CD4-positive, alpha-beta T cell treated with Interferon gamma for 1 hour (primary cell): ENCODE measurements at regions not wholly inside any gene's neighbourhood (a gene's known extent, or its start where the extent isn't known, plus 50 kb on each side); places are given as distances from the start of the nearest gene placed in this dataset.

Source experiments
- DNase-seq: peaks from one replicate; pipeline ENCODE4 v3.0.0-alpha.2; 2020

DNA sequence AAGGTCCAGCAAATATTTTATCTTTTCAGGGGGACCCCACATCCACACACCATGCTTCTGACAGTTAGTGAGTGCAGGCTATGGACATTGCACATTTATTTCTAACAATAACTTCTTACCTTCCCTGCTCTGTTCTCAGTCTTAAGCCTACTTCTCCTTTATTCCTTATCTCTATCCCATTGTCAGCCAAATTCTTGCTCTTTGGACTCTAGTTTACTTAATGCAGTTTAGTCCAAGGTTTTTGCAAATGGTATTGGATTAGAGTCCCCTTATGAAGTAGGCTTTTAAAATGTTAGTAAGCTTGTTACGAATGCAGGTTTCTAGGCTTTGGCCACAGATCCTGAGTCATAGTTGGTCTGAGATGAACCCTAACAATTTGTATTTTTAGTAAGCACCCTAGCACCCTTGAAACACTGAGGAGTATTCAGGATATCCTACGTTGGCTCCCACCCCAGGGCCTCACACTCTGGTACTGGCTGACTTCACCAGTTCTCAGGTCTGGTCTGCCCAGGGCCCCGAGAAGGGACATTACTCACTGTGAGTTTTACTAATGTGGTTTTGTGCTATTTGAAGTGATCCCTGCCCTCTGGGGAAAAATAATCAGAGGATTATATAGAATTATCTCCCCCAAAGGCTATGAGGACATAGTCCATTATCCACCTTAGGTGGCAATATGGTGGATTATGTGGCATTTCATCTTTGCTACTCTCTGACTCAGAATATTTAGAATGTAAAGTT lies 239.5 kb downstream of the TGFB2 start:
- no peak for DNase-seq

DNA sequence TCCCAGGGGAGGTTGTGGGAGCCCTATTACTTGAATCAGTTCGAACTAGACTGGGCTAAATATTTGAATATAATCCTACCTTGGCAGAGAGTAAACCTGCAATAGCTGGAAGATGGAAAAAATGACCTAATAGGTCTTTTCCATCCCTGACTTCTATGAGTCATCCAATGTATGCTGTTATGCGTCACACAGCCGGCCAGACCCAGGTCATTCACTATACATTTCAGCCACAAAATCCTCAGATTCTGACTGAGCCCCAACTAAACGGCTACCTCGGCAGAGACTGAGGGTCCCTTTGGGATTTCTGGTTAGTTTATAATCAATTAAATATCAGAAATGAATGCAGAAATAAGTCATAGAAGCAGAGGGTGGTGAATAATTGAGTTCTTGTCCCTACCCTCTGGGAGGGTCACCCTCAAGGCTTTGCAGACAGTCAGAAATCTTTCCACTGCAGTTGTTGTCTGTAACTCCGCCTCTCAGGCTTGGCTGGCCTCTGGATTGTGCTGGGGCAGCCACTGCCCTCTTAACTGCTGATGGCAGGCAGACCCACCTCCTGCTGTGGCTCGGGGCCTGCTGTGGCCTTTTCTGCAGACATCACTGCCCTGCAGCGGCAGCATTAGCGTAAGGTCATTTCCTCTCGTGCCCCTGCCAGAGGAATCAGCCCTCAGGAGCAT lies 240.5 kb downstream of the TGFB2 start:
- DNase-seq: no peak

DNA sequence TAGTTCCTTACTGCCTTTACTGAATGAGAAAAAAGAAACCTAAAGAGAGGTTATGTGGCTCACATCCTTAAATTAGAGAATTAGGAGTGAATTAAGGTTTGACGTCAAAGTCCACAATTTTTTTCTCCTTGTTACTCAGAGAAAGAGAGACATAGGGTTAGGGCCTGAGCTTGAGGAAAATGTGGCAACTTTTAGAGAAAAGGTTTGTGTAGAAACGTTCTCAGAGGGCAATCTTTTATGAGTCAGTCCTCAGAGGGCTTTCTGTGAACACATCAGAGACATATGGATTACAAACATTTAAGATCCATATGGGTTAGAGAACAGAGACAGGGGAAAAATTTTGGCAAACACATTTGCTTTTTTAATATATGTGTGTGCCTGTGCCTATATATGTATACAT lies 242.8 kb downstream of the TGFB2 start:
- DNase-seq: no peak

DNA sequence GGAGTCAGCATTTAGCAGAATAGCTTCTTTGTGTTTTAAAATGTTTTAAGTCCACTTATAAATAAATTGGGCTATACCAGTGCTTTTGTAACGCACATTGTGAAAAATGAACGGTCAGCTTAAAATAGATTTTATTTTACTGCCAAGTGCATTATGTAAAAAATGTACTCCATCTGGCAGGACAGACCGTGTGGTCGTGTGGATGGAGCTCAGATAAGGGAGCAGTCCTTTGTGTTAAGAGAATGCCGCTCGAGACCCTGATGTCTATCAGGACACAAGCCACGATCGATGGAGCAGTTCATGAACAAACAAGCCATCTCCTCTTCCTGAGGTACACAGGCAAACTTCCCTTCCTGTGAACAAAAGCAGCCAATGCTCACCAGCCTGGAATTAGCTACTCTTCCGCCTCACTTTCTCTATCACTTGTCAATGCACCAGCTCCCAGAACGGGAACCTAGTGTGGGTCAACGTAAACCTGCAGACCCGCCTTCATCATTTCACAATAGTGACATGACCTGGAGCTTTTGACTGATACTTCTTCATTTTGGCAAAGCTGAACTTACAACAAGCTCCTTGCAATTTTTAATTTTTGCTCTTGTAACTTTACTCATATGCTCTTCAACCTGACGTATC lies 243.5 kb downstream of the TGFB2 start:
- no peak for DNase-seq

DNA sequence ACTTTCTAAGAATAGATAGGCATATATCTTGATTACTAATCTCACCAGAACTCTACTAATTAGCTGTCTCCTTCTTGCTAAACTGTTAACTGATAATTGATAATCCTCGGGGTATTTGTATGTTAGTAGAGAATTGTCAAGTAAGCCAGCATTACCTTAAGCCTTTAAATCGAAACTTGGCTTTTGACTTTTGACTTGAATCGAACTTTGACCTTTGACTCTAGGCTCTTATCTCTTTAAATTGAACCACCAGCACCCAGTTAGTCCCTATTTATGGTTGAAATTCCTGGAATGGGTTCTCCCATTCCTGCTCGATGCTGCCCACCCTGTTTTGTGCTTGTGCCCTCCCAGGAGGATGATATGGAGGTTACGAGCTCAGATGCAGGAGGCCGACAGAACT lies 244.4 kb downstream of the TGFB2 start:
- no peak for DNase-seq

DNA sequence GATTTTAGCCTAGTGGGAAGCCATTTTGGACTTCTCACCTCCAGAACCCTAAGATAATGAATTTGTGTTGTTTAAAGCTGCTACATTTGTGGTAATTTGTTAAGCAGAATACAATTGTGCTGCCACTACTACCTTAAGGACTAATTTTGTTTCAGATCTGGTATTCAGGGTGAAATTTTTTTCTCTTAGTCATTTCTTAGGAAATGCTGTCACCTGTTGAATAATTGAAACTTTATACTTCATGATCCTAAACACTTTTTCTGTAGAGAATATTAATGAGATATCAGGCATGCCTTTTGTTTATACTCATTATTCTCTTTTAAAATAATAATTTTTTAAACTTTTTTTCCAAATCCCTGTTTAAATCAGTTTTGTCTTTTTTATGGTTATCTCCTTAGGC lies 246.8 kb downstream of the TGFB2 start:
- DNase-seq: no peak

DNA sequence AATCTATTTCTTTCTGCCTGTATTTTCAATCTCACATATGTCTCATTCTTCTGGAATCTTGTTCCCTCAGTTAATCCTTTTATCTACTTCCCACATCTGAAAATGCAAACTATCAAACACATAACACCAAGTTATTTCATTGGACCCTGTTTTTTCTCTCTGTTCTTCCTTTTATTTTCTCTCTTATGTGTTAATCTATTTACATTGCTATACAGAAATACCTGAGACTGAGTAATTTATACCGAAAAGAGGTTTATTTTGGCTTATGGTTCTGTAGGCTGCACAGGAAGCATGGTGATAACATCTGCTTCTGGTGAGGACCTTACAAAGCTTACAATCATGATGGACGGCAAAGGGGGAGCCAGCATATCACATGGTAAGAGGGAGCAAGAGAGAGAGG lies 247.6 kb downstream of the TGFB2 start:
- DNase-seq: no peak

DNA sequence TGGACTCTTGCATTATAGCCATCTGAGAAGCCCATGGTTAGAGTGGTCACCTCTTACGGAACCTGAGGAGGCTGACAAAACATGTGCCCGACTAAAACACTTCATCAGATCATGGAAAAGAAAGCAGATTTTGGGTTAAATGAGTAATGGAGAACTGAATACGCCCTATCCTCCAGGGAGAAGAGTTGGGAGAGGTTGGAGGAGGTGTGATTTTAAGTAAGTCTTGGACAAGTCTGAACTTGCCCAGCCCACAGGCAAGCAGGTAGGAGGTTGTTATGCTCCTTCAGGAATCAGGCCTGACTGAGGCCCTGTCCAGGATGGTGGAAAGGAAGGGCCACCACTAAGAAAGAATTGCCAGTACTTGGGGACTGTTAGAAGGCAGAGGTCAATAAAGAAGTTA lies 255.8 kb downstream of the TGFB2 start:
- DNase-seq: no peak

DNA sequence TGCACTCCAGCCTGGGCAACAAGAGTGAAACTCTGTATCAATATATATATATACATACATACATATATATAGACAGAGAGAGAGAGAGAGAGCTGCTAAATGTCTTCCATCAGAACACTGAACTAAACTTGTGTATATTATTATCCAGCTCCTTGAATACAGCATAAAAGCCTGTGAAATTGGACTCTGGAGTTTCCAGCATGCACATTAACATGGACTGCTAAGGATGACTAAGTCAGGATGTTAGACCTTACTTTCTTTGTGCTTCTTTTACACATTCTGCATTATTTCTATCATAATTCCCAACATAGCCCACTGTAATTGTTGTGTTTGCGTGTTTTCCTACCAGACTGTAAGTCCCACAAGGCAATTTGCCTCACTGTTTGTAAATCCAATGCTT lies 259.1 kb downstream of the TGFB2 start:
- DNase-seq: no peak

DNA sequence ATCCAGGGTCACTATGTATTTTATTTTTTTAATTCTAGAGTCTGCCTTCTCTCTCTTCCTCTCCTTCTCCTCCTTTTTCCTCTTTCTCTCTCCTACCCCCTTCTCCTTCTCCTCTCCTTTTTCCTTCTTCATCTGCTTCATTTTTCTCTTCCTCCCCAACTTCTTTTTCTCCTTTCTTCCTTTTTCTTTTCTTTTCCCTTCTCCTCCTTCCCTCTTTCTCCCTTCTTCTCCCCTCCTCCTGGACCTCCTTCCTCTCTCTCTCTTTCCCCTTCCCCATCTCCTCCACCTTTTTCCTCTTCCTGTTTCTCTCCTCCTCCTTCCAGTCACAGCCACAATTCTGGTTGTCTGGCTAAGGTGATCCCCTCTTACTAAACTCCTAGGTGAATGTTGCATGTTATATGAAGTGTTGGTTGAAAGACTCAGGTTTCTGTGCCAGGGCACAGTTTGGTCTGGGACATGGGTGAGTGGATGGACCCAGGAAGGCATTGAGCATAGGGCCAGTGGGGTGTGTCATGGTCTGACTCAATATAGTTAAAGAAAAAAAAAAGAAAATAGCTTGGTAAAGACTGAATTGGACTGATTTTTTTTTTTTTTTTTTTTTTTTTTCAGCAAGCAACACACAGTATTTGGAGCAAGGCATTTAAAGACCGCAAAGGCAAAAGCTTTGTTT lies 266.9 kb downstream of the TGFB2 start:
- no peak for DNase-seq

DNA sequence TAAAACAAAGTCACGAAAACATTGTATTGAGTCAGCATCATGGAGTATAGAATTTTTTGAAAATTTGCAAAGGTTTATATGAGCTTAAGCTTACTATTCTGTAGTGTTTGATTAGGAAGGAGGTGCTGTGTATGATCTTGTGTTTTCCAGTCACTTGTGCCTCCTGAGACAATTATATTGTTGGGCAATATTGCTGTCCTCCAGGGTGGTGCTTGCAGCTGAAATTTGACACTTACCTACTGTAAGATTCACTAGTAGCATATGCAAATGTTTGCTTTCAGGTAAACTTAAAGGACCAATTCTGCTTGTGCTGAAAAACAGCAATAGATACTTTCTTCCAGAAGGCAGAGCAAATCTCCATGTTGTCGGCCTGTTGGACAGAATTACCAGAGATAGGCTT lies 268.0 kb downstream of the TGFB2 start:
- no peak for DNase-seq

DNA sequence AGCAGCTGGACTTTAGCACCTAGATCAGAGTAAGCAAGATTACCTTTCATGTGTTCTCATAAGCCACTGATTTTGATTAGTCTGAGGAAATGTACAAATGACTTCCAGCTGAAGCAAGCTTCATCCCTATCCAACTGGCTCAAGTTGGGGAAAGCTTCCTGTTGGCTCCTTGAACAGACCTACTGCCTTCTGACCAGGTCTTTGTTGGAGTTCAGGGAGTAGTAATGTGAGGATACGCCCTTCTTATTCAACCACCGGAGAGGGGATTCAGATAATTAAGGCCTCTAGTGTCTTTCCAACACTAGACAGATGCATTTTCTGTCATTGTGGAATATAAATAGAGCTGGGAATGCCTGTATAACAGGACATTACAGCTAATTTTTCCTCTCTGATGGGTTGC lies 268.9 kb downstream of the TGFB2 start:
- DNase-seq: no peak

DNA sequence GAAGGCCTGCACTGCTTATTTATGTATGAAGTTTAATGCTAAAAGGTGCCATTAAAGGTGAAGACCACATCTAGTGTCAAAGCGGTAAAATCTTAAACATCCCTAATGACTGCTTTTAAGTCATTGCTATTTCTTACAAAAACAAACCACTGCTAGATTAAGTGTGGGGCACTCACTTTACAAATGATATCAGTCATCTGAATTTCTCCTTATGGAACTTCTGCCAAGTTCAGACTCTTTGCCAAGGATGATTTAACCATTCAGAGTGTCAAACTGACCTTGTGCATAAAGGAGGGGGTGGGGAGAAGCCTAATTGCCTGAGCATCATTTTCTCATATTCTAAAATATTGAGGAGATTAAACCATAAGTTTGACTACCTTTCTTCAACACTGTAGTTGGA lies 271.5 kb downstream of the TGFB2 start:
- DNase-seq: no peak

DNA sequence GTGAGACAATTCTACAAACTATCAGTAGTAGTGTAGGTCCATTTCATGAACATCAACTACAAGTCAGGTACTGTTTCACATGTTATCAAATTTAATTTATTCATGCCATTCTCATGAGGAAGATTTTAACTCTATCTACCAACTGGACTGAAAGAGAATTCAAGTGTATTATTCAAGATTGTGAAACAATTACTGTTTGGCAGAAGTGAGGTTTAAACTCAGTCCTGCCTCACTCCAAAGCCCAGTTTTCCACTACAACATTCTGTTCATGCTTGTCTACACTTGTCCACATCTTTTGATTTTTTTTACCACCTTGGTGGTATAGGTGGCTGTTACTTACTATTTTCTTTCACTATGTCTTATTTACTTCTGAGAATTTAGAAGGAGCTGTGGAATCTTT lies 272.9 kb downstream of the TGFB2 start:
- no peak for DNase-seq

DNA sequence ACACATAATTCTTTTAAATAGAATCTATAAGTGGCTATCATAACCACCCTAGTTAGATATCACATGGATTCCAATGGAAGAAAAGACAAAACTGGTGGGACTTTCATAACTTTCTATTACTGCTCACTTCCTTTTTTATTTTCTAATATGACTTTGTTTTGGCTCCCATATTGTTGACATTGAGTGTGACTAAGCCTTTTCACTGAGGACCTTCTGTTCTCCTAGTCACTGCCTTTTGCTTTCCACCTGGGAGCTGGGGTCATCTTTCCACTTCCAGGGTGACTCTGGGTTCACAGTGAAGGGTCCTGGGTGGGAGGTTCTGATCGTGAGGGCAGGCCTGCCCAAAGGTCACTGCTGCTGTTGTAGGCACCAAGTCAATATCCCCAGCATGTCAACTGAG lies 275.8 kb downstream of the TGFB2 start:
- no peak for DNase-seq

DNA sequence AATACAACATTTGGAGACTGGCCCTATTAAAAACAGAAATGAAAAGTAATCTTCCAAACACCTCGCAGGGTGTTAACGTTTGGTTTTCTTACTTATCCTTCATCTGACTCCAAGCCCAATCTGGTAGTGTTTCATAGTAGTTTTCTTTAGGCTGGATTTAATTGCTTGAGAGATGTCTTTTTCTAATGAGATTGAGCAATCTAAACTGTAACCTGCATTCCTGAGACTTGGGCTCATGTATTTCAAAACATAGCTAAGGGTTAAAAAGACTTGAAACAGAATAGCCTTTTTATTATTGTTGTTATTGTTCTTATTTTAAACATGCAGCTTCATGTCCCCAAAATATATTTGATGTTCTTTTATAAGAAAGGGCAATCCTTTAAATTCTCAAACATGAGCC lies 278.9 kb downstream of the TGFB2 start:
- DNase-seq: no peak

DNA sequence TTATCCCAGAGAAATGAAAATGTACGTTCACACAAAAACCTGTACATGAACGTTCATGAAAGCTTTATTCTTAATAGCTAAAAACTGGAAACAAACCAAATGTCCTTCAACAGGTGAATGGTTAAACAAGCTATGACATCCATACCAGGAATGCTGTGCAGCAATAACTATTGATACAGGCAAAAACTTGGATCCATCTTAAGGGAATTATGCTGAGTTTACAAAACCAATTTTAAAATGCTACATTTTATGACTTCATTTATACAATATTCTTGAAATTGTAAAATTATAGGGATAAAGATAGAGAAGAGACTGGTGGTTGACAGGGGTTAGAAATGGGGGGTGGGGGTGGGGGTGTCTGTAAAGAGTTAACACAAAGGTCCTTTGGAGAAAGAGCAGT lies 280.3 kb downstream of the TGFB2 start:
- no peak for DNase-seq

DNA sequence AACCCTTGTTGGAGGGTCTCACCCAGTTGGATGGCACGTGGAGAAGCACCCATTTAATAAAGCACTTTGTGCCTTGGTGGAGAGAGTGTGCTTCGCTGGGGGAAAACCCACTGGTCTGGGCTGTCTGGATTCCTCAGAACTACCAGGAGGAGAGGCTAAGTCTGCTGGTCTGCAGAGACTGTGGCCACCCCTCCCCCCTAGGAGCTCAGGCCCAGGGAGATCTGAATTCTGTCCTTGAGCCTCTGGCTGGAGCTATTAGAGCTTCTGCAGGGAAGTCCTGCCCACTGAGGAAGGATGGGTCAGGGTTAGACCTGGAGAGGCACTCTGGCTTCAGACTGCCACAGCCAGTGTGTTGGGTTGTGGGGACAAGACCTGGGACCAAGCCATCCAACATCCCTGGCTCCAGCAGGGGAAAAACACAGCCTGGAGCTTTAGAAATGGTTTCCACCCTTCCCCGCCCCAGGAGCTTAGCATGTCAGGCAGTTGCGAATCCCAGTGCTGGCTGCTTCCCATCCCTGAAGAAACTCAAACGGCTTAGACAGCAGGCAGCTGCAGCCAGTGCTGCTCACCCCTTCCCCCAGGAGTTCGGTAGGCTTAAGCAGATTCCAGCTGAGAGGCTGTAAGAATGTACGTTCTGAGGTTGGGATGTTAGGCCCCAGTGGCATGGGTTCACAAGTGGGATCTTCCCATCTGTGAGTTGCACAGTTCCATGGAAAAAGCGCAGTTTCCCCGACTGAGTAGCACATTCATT lies 288.3 kb downstream of the TGFB2 start:
- DNase-seq: no peak

DNA sequence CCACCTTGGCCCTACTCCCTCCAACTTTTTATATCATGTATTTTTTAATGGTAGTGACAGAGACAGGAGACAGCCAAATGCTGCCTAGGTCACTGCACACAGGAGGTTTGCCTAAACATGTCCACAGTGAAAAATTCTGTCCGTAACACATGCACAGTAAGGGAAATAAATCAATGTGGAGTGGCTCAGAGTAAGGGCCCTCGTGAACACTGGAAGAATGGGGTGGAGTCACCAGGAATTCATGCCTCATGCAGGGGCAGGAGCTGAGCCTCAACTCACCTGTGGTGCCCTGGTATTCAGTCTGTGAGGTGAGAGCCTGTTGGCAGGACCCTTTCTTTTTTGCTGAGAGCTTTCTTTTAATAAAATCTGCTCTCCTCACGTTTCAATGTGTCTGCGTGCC lies 289.1 kb downstream of the TGFB2 start:
- DNase-seq: no peak

DNA sequence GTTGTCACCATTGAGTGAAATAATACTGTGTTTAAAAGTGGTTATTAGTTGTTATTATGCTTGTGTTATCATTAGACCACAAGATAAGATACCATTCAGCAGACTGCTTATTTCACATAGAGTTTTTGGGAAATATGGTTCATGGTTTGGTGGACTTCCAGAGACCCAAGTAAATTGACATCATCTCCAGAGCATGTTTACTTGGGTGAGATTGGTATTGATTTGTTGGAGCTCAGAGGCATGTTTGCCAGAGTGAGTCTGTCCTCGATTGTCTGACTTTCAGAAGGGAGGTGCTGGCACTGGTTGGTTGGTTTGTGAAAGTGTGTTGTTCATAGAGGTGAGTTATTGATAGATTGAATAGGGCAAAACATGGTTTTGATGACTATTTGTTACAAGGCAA lies 291.4 kb downstream of the TGFB2 start:
- DNase-seq: no peak

DNA sequence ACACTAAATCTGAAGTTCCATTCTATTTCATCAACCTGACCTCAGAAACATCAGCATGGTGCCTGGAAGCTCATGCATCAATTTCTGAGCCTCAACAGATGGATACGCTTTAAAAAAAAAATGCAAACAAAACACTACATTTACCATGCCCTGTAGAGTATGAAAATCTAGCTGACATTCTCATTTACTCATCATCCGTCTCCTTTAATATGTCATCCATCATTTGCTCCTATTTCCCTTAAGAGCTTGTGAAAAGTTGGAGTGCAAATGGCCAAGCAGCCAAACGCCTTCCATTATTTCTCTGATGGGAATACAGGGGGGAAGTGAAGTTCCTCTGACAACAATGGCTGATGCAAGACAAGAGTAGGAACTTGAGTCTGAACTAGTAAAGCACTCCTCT lies 295.0 kb downstream of the TGFB2 start:
- no peak for DNase-seq

DNA sequence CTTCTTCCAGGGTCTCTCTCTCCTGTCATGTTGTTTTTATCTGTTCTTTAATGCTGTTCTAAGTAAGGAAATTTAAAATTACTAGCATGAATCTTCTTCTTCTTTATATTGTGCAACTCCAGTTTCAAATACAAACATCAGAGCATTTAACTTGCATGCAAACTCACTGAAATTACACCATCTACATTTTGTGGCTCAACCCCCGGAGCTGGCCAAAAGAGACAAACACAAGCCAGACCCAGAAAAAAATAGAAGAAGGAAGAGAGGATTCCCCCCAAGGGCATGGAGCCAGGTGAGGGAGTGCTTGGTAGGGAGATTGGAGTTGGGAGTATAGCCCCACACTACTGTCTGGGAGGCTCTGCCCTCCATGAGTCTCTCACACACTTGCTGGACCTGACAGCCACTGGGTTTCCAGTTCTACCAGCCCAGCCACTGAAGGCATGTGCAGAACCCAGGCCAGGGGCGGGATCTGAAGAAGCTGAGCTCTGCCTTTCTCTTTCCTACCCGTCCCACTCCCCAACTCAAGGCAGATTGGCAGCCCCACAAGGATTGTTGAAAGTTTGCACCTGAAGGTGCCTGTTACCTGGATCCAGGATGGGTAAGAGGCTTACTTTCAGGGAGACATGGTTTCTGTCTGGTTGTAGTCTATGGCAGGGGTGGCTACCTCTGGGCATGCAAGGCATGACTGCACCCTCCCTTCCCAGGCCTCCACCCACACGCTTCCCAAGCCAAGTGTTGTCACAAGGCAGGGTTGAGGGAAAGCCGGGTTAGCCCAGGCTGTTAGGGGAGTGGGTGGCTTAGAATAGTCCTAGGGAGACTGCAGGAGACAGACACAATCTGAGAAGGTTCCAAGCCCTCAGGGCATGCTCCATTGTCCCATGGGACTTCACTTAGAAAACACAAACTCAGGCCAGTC lies 297.2 kb downstream of the TGFB2 start:
- DNase-seq: no peak
